Thoracic aorta (tissue), 2 donors: ENCODE measurements at regions not wholly inside any gene's neighbourhood (a gene's known extent, or its start where the extent isn't known, plus 50 kb on each side); places are given as distances from the start of the nearest gene placed in this dataset.

Experiments
- ATAC-seq: fragments of 150-250 bp; one replicate; pipeline ENCODE4 v1.8.0; 2017; ENCODE audit warnings: low read depth; ENCODE audit not compliant: insufficient number of reproducible peaks, low FRiP score
- DNase-seq: peaks from one replicate; pipeline ENCODE4 v3.0.0-alpha.2; 2020; ENCODE audit warnings: low spot score
- H3K27ac ChIP-seq, 2 donors: fragments of 200-600 bp; sonication (generic); 1 replicate in 1 of 2; 2 replicates in 1 of 2; pipeline ENCODE4 v1.5.1; 2016; ENCODE audit warnings: mild to moderate bottlenecking in 2 of 2, moderate library complexity in 2 of 2
- H3K27me3 ChIP-seq: fragments of 200-600 bp; sonication (generic); replicated peaks from 2 replicates; pipeline ENCODE4 v1.6.0; 2016; ENCODE audit warnings: mild to moderate bottlenecking; ENCODE audit not compliant: insufficient read depth
- H3K36me3 ChIP-seq: fragments of 200-600 bp; sonication (generic); one replicate; pipeline ENCODE4 v1.5.1; 2016
- H3K4me1 ChIP-seq, 2 donors: fragments of 200-600 bp; sonication (generic); 1 replicate in 1 of 2; 2 replicates in 1 of 2; pipeline versions ENCODE4 v1.5.1 to v1.6.0; 2016; ENCODE audit warnings: low read depth in 2 of 2, mild to moderate bottlenecking in 1 of 2; ENCODE audit not compliant: control insufficient read depth in 1 of 2
- H3K4me3 ChIP-seq: fragments of 200-600 bp; sonication (generic); 2 replicates; pipeline ENCODE4 v1.5.1; 2016; ENCODE audit warnings: mild to moderate bottlenecking
- H3K9me3 ChIP-seq: fragments of 200-600 bp; sonication (generic); 2 replicates; pipeline ENCODE4 v1.5.1; 2016
- CTCF ChIP-seq: fragments of 200-600 bp; sonication (generic); IDR thresholded peaks from one replicate; pipeline ENCODE4 v1.5.1; 2019; ENCODE audit warnings: antibody characterized with exemption

GRCh38 chr1:220347654-220348175 is 75.5 kb upstream of the RAB3GAP2 start:
- Histone ChIP-seq H3K9me3 (no peaks in the 10 kb centered on the region), H3K4me1 (no peaks in the 10 kb centered on the region), H3K27ac (no peak overlapping the region), H3K4me3 (no peak overlapping the region), H3K36me3 (no peaks in the 10 kb centered on the region), H3K27me3 (no peaks in the 10 kb centered on the region)
- ATAC-seq = no peak
- no peak for DNase-seq
- no peak for TF ChIP-seq CTCF

GRCh38 chr1:220344745-220345144 is 72.5 kb upstream of the RAB3GAP2 start:
- DNase-seq (no peak), ATAC-seq (no peak)
- TF ChIP-seq CTCF = no peak
- H3K9me3 ChIP-seq = no peaks in the 10 kb centered on the region
- H3K27ac ChIP-seq = no peak overlapping the region
- no peaks in the 10 kb centered on the region for H3K27me3 ChIP-seq
- H3K4me1 ChIP-seq = no peaks in the 10 kb centered on the region
- H3K4me3 ChIP-seq = no peak overlapping the region
- no peaks in the 10 kb centered on the region for H3K36me3 ChIP-seq

- H3K4me1 ChIP-seq = no peaks in the 10 kb centered on the region
- no peaks in the 10 kb centered on the region for H3K27me3 ChIP-seq
- H3K36me3 ChIP-seq = no peaks in the 10 kb centered on the region
- H3K4me3 ChIP-seq = no peak overlapping the region
- no peak overlapping the region for H3K27ac ChIP-seq
- TF ChIP-seq CTCF = no peak
- DNase-seq (no peak), ATAC-seq (no peak)
- H3K9me3 ChIP-seq = no peaks in the 10 kb centered on the region
Measured at GRCh38 chr1:220342853-220343252, 70.6 kb upstream of the RAB3GAP2 start.

- H3K27ac ChIP-seq = no peak overlapping the region
- H3K36me3 ChIP-seq = no peaks in the 10 kb centered on the region
- H3K4me3 ChIP-seq = no peak overlapping the region
- H3K27me3 ChIP-seq = no peaks in the 10 kb centered on the region
- TF ChIP-seq CTCF = no peak
- no peaks in the 10 kb centered on the region for H3K9me3 ChIP-seq
- ATAC-seq (no peak), DNase-seq (no peak)
- H3K4me1 ChIP-seq = no peaks in the 10 kb centered on the region
Measured at GRCh38 chr1:220341126-220341525, 68.9 kb upstream of the RAB3GAP2 start.

GRCh38 chr1:220339581-220339980 is 67.3 kb upstream of the RAB3GAP2 start:
- no peak overlapping the region for H3K4me3 ChIP-seq
- H3K27me3 ChIP-seq = no peaks in the 10 kb centered on the region
- DNase-seq (no peak), ATAC-seq (no peak)
- TF ChIP-seq CTCF = no peak
- H3K9me3 ChIP-seq = no peaks in the 10 kb centered on the region
- no peak overlapping the region for H3K27ac ChIP-seq
- H3K36me3 ChIP-seq = no peaks in the 10 kb centered on the region
- no peaks in the 10 kb centered on the region for H3K4me1 ChIP-seq
